Activated naive CD4-positive, alpha-beta T cell treated with Interleukin-2 at 50 U/mL for 16 hours (primary cell): ENCODE measurements at regions not wholly inside any gene's neighbourhood (a gene's known extent, or its start where the extent isn't known, plus 50 kb on each side); places are given as distances from the start of the nearest gene placed in this dataset.
"Not testable (repeated sequence)": the region's sequence is repeated elsewhere in the genome, so short reads cannot be mapped to it uniquely, and the experiment has no call there.

ENCODE experiments used
- DNase-seq: peaks from one replicate; pipeline ENCODE4 v3.0.0-alpha.2; 2020

DNA sequence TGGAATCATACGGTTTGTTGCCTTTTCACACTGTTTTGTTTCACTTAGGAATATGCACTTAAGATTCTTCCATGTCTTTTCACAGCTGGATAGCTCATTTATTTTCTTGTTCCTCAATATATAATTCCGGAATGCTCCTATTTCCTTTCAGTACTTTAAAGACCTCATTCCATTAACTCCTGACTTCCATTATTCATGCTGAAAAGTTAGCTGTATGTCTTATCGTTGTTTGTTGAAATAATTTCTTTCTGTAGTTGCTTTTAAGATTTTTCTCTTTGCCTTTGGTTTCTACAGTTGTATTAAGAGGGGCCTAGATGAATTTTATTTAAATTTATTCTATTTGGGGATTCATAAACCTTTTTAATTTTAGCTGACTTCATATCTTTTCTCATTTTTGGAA is 122.2 kb downstream of the ANXA2 start:
- no peak for DNase-seq

DNA sequence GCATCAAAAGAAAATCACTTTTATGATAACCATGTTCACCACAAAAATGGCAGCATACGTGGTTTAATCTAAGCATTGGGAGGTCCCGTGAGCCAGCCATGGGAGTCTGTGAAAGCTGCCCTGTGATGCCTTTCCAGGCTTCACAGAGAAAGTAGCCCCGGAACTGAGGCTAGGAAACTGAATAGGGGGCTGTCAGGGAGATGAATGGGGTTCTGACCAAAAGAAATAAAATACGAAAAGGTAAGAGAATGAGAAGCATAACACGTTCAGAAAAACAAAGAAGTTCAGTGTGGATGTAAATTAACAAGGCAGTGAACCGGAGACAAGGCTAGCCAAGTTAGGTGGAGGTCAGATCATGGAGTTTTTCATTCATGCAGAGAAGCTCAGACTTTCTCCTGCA is 118.9 kb downstream of the ANXA2 start:
- DNase-seq: no peak

DNA sequence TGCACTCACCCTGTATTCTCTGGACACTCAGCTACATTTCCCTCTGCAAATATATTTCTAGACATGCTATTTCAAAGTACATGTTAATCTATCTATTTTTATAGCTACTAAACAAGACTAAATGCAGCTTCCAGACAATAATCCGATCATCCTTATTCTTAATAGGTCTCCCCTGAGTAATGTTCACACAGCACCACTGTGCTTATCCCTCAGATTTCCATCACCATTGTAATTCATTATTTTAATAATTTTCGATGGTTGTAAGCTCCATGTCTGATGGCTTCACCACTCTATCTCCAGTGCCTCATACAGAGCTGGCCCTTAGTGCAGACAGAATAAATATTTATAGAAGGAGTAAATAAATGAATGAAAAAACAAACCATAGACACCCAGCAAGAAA is 117.5 kb downstream of the ANXA2 start:
- no peak for DNase-seq

DNA sequence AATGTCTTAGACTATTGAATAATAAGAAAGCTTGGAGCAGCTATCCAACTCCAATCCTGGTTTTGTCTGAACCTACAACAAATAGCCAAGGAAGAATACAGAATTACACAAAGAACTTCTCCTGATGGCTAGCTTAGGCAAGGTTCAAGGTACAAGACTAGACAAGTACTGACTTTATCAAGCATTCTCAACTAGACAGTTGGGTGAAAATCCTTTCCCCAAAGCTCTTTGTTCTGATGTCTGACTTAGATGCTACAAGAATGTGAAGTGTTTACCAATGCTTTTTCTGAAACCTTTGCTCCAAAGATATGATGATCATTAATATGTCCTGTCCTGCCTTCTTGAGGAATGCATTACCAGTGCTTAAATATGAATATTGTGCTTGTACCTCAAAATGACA is 113.8 kb downstream of the ANXA2 start:
- no peak for DNase-seq

DNA sequence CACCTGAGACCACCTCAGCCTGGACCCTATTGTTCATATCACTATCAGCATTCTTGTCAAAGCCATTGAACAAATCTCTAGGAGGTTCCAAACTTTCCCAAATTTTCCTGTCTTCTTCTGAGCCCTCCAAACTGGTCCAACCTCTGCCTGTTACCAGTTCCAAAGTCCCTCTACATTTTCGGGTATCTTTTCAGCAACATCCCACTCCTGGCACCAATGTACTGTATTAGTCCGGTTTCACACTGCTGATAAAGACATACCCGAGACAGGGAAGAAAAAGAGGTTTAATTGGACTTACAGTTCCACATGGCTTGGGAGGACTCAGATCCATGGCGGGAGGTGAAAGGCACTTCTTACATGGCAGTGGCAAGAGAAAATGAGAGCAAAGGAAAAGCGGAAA is 101.9 kb downstream of the ANXA2 start:
- not testable (repeated sequence) for DNase-seq

DNA sequence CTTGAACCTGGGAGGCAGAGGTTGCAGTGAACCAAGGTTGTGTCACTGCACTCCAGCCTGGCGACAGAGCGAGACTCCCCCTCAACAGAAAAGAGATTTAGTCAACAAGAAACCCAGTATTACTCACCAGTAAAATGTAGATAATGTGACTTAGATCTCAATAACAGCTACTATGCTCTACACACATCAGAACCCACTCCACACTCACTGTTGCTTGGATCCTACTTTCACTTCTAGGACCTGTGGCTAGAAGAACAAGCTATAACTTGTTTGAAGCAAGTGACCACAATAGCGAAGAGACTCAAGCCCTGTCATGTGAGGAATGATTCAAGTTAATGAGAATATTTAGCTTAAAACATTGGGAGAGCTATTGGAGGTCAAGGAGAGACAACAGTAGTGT is 100.7 kb downstream of the ANXA2 start:
- DNase-seq: no peak
